HG02642 (cell line): ENCODE measurements at regions not wholly inside any gene's neighbourhood (a gene's known extent, or its start where the extent isn't known, plus 50 kb on each side); places are given as distances from the start of the nearest gene placed in this dataset.

Experiments used
- ATAC-seq: cut with Tn5 transposase; IDR thresholded peaks from one replicate; pipeline ENCODE4 v1.9.1; 2021; ENCODE audit warnings: mild to moderate bottlenecking; ENCODE audit not compliant: unreplicated experiment, poor library complexity

DNA sequence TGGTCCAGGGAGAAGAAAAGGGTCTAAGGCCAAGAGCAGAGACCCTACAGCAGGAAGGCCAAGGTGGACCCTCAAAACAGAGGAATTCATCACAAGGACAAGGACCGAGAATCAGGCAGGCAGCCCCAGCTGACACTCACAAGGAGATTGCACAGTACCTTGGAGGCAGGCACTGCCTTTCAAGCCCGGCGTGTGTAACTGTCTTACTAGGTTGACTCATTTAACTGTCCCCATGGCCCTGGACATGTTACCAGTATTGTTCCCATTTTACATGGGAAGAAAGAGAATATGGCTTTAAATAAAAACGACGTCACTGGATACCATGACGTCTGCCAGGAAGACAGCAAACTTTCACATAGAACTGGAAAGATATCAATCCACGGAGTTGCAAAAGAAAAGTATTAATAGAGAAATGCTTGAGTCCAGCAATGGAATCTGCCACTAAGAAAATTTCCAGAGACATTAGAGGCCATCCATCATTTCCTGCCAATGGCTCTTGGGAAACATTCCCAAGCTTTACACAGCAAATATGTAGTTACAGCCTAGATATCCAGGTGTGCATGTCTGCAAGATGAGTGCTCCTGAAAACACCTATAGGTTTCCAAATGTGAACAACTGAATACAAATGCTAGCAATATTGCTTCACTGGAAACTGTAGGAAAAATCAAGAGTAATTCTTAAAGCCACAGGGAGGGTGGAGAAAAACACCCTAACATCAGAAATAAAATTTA, 111.5 kb upstream of the RPS6KA2 start:
- ATAC-seq, result no peak

DNA sequence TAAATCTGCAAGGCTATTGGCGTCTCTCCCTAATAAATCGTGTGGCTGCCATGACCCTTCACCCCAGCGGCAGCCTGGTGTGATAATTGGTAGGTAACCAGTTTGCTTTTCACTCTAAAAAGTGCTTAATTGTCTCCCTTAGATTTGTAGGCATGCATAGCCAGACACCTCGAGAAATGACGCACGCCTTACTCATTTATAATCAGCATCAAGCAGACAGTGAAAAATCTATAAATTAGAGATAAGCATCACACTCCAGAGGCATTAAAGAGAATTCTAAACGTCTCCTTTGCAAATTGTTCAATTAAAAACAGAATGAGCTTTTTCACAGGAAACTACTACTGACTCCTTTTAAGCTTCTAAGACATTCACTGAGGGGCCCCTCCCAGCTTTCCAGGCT, 110.2 kb upstream of the RPS6KA2 start:
- no peak for ATAC-seq

DNA sequence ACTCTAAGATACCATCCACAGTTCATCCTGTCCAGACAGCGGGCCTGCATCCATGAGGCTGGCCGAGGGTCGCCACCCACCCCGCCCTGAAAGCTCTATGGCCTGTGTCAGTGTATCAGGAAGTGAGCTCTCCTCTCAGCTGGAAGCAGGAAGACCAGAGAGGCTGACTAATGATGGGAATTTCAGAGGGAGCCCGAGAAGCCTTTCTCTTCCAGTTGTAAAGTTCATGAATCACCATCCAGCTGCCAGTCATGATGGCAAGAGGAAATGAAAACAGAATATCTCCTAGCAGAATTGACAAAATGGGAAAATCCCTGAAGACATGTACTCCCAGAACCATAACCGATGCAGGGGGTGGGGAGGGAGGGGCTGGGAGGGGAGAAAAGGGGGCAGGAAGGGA, 109.6 kb upstream of the RPS6KA2 start:
- ATAC-seq, result no peak

DNA sequence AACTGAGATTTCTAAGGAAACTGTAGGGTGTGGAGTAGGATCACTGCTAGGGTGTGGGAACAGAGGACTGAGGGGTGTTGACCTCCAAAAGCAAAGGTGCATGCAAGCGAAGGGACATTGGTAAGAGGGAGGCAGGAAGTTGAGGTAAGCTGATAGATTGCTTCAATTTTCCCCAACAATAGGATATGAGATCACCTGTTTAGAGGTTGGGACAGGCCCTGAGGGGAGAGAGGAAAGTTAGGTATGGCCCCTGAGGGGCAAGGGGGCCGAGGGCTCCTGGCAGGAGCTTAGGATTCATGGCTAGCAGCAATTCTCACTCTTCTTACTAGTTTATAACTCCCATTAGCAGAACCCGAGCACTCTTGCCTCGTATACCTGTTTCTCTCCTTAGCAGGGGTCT, 106.8 kb upstream of the RPS6KA2 start:
- no peak for ATAC-seq

DNA sequence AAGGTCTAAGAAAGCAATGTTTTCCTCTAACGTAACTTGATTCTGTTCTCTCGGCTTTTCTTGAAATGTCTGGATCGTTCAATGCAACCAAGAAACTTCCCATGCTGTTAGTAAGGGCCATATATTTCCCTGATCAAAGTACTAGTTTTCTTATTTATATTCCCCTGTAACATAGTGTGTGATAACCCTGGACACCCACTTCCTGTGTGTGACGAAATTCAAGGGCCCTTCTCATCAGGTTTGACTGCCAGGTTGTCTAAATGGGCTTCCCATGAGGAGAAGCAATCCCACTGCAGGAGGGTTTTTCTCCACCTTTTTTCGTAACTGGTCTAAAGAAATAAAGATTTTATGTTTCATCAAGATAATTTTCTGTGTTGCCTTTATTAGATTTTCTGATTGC, 102.6 kb upstream of the RPS6KA2 start:
- no peak for ATAC-seq

DNA sequence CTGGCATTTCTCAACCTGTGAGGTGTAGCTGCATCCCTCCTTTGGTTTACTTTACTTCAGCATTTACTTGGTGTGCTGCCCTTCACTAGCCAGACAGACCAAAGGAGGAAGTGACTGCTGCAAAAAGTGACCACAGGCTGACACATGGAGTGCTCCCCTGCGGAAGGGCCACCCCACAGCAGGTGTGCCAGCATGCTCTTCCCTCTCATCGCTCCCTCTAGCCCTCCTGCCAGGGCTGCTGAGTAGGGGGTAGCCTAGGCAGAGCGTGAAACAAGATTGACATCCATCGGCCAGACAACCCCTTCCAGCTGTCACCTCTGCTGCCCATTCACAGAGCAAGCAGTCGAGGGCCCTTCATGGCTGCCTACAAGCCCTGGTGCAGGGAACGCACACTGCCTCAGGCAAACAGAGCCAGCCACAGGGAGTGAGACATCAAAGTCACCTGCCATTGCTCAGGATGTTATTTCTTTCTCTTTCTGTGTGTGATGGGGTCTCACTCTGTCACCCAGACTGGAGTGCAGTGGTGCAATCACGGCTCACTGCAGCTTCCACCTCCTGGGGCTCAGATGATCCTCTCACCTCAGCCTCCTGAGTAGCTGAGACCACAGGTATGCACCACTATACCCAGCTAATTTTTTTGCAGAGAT, 102.0 kb upstream of the RPS6KA2 start:
- ATAC-seq, result no peak

DNA sequence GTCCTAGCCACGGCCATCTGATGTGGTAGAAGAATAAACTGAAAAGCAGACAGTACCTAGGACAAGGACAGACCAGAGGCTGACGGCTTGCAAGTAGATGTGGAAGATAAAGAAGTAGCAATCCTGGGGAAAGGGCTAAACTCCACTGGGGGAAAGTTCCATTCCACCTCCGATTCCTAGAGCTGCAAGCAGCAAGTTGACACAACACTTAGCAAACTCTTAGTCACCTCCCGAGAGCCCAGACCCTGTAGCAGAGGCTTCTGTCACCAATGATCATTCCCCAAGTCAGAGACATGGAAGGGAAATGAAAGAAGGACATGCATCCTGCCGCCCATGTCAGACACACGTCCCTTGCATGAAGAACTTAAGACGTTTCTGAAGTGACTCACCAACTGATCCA, 99.2 kb upstream of the RPS6KA2 start:
- no peak for ATAC-seq

DNA sequence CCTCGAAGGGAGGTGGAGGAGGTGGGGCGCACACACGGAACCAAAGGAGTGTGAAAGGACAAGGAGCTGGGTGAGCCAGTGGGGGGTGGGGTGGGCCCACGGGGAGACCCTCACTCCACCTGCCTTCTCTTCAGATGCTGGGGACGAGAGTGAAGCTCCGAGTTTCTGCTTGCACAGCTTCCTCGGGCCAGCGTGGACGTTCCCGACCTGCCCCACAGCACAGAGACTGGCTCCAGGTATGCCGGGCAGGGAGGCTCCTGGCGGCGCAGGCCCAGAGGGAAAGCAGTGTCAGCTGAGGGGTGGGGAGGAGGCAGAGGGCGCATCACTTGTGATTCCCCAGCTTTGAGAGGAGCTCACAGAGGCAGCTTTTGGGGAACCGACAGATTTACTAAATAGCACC, 98.5 kb upstream of the RPS6KA2 start:
- ATAC-seq, result no peak

DNA sequence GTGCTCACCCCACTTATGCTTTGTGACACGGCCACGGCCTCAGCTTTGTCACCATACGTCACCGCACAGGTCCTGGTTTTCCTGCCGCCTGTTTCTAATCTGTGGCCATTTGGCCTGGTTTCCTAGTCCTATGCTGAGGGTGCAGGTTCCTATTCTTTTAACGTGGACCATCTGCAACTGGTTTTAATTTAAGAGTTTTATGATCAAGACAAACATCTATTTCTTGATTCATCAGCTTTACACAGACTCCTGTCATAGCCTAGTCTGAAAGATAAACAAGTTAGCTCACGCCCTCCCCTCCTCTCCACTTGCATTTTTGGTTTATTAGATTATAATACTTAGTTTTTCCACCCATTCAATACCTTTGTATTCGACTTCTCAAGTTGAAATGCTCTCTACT, 97.5 kb upstream of the RPS6KA2 start:
- no peak for ATAC-seq

DNA sequence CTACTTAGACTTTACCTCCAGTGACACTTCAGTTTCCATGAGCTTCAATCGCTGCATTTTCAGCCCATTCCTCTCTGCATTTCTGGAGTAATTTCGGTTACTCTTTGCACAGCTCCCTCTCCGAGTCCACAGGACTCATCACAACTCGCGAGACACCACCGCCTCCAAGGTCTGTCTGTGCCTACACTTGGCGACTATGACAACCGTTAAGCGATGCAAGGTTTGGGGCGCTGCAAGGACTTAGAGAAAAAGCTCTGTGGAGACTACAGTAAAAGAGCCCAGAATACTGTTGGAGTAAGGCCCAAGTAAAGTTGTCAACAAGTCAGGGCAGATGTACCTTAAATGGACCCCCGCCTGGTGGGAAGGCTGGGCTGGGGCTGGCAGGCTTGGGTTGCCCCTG, 95.7 kb upstream of the RPS6KA2 start:
- no peak for ATAC-seq

DNA sequence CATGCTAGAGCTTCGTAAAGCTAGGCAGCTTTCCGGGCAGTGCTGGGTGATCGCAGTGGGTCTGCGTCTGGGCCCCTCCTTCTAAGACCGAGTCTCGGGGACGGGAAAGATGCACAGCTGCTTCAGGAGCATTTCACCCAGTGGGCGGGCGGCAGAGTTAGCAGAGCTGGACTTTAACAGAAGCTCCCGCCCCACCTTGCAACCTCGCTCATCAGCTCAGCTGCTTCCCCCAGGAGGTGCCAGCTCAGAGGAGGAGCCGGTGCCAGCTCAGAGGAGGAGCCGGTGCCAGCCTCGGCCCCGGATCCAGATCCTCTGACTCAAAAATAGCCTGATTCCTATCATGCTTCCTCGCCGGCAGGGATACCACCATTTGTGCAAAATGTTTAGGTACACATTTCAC, 94.5 kb upstream of the RPS6KA2 start:
- ATAC-seq, result no peak

DNA sequence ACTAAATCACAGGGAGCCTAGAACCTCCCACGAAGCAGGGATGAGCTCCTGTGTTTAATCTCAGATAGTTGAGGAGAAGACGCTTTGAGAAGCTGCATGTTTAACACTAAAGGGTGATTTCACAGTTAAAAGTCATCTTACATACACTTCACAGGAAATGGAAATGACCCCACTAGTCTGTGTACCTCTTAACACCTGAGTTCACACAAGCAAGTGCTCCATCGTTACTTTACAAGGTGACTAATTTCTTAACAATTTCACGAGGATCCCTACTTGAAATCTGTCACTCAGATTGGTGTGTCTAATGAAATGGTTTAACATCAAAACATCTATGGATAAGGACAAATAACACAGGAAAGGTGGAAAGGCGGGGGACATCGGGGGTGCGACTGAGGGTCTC, 93.8 kb upstream of the RPS6KA2 start:
- ATAC-seq, result no peak

DNA sequence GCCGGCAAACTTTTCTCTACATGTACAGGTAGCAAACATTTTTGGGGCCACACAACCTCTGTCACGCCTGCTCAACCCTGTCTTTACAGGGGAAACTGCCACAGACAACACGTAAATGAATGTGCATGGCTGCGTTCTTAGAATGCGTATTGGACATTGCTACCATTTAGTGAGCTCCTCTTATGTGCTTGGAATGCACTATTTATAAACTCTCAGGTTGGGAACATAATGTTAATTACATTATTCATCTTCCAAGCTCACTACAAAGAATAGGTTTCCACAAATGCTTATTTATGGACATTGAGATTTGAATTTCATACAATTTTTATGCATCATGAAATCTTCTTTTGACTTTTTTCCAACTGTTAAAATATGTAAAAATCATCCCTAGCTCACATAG, 92.0 kb upstream of the RPS6KA2 start:
- ATAC-seq, result no peak

DNA sequence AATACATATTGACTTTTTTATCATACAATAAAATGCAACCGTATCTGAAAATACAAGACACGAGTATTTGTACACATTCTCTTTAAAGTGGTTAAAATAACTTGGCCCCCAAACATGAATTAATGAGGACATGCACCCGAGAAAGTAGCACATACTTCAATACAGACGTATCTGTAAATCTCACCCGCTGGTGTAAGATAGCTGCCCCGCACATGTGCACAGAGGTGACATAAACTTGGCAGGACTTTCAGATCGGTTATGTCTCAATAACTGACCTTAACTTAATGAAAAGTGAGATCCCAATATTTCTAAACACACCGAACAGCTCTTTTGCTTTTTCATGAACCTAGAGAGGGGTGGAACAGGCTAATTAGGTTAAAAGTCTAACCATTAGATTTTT, 91.5 kb upstream of the RPS6KA2 start:
- no peak for ATAC-seq

DNA sequence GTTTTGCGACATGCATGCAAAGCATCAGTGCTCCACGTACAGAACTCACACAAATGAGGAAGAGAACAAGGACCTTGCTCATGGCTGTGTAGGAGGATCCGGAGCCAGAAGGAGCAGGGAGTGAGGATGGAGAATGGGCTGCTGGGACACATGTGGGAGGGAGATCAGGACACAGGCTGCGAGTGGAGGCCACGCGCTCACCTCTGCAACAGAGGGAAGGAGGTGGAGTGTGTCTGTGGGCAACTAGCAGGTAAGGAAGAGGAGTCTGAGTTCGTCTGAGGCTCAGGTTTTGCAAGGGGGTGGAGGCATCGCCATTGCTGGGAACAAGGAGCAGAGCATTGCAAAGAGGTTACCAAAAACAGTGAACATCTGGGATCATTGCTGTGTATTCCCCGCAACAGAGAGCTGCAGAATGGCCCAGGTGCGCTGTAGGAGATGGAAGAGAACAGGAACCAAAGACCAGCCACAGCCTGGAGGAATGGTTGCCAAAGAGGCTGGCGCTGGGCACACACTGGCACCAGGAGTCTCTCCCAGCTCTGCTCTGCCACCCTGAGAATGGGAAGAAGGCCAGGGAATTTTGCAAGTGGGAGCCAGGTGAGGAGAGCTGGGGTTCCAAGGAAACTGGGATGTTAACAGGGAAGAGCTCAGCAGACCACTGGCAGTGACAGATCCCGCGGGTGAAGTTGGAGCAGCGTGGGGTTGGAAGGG, 90.0 kb upstream of the RPS6KA2 start:
- ATAC-seq, result no peak

DNA sequence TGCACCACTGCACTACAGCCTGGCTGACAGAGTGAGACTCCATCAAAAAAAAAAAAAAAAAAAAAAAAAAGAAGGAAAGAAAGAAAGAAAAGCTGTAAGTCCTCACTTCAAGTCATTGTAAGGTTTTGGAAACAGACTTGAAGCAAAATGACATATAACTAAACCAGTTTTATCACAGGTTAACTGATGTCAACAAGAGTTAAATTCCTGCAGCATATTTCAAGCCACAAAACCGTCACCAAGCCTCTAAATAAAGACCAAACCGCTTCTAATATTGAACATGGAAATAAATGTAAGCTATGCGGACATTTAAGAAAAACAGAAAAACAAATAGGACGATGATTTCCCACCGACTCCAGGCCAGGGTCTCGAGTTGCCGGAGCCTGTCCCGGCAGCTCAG, 88.9 kb upstream of the RPS6KA2 start:
- ATAC-seq, result no peak

DNA sequence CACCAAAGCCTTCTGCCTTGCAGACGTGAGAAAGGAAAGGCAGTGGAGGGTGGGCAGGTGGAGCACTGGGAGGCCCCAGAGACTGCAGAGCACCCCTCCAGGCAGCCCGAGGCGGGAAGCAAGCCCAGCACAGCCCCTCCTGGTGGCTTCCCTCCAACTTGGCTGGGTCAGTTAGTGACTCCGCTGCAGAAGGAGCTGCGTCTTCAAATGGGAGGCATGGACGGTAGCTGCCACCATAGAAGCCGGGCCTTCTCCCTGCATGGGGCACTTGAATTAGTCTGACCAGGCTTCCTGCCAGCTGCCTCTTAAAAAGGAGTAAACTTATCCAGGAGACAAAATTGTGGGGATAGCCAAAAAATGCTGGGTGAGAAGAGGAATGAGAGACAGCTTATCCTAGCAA, 88.0 kb upstream of the RPS6KA2 start:
- ATAC-seq, result no peak

DNA sequence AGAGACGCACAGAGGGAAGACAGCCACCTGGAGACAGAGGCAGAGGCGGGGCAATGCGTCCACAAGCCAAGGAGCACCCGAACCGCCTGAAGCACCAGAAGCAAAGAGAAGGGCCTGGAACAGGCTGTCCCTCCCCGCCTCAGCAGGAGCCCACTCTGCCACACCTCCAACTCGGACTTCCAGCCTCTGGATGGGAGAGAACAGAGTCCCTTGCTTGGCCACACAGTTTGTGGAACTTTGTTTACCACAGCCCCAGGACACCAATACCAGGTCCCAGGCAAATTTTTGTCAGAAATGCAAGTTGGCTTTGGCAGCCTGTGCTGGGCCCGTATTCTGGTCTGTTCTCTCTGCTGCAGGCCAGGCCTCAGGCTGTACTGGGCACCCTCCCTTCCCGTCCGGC, 87.5 kb upstream of the RPS6KA2 start:
- ATAC-seq, result no peak

DNA sequence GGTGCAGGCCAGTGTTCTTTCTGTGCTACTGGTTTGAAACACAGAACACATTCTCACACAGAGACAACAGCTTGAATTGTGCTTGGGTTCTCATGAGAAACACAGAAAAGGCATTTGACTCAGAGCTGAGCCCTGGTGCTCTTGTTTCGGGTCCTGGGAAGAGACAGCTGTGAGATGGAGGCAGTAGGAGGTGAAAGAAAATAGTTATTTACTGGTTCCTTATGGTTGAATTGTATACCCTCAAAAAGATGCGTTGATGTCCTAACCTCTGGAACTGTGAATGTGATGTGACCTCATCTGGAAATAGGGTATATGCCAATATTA, 87.1 kb upstream of the RPS6KA2 start:
- no peak for ATAC-seq

DNA sequence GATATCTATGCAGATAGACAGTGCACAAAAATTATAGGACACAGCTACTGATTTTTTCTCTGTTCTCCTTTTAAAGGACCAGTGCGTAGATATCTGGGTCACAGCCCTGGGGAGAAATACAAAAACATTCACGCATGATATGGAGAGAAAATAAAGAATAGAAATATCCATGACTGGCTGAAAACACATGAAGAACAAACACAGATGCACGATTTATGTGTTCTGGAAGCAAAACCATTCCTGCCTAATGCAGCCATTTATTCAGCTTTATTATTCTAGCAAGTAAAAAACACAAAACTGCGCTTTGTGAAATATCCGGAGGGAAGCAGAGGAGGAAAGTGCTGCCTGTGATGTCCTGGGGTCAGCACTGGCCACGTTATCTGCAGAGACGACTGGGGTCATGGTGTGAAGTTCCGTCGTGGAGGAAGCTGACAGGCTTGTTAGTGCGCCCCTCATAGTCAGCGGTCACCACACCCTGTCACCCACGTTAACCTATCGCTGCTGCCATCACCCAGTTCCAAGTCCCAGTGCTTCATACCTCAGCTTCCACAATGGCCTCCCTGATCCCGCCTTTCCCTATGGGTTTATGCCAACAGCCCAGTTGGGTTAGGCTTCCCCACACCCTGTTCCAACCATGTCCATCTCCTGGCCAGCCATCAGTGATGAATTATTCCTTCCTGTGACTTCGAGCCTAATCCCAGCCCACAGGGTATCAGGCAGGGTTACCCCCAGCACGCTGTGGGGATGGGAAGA, 86.6 kb upstream of the RPS6KA2 start:
- ATAC-seq, result no peak
